T-helper 17 cell (primary cell): ENCODE measurements at regions not wholly inside any gene's neighbourhood (a gene's known extent, or its start where the extent isn't known, plus 50 kb on each side); places are given as distances from the start of the nearest gene placed in this dataset.

Source experiments
- ATAC-seq: fragments of 150-1000 bp; cut with Tn5 transposase; 2 replicates; pipeline ENCODE4 v1.10.0; 2021; ENCODE audit warnings: mild to moderate bottlenecking, moderate library complexity
- DNase-seq, 3 donors: peaks; one replicate each; pipeline versions ENCODE4 v3.0.0 to v3.0.0-alpha.2; 2020 to 2021
- H3K9me3 ChIP-seq: one replicate; pipeline ENCODE4 v1.7.0; 2013; ENCODE audit warnings: low read length, mild to moderate bottlenecking; ENCODE audit not compliant: control insufficient read depth, poor library complexity, severe bottlenecking
- H3K27ac Mint-ChIP-seq: one replicate; pipeline ENCODE4 v1.8.0; 2022; ENCODE audit warnings: mild to moderate bottlenecking, moderate library complexity, mixed read lengths
- H3K27me3 Mint-ChIP-seq: one replicate; pipeline ENCODE4 v1.8.0; 2022; ENCODE audit warnings: mixed read lengths
- H3K36me3 Mint-ChIP-seq: one replicate; pipeline ENCODE4 v1.8.0; 2022; ENCODE audit warnings: low read depth, mixed read lengths
- H3K4me1 Mint-ChIP-seq: one replicate; pipeline ENCODE4 v1.8.0; 2022; ENCODE audit warnings: mild to moderate bottlenecking, mixed read lengths
- H3K4me3 Mint-ChIP-seq: one replicate; pipeline ENCODE4 v1.8.0; 2022; ENCODE audit warnings: mild to moderate bottlenecking, moderate library complexity, mixed read lengths

GRCh38 chr4:83837614-83838308 is 301.9 kb downstream of the GPAT3 start:
- no peaks in the 10 kb centered on the region for H3K9me3 ChIP-seq
- no peak overlapping the region for H3K4me3 Mint-ChIP-seq
- no peaks in the 10 kb centered on the region for H3K27me3 Mint-ChIP-seq
- H3K4me1 Mint-ChIP-seq: no peaks in the 10 kb centered on the region
- no peaks in the 10 kb centered on the region for H3K36me3 Mint-ChIP-seq
- ATAC-seq (no peak), DNase-seq (no peak)
- no peak overlapping the region for H3K27ac Mint-ChIP-seq

- Mint-ChIP-seq H3K27me3 (no peaks in the 10 kb centered on the region), H3K4me1 (no peaks in the 10 kb centered on the region), H3K36me3 (no peaks in the 10 kb centered on the region), H3K4me3 (no peak overlapping the region), H3K27ac (no peak overlapping the region)
- no peak for ATAC-seq
- no peak for DNase-seq
- no peaks in the 10 kb centered on the region for H3K9me3 ChIP-seq
These were observed 298.0 kb downstream of the GPAT3 start for GRCh38 chr4:83833920-83834319.

DNA sequence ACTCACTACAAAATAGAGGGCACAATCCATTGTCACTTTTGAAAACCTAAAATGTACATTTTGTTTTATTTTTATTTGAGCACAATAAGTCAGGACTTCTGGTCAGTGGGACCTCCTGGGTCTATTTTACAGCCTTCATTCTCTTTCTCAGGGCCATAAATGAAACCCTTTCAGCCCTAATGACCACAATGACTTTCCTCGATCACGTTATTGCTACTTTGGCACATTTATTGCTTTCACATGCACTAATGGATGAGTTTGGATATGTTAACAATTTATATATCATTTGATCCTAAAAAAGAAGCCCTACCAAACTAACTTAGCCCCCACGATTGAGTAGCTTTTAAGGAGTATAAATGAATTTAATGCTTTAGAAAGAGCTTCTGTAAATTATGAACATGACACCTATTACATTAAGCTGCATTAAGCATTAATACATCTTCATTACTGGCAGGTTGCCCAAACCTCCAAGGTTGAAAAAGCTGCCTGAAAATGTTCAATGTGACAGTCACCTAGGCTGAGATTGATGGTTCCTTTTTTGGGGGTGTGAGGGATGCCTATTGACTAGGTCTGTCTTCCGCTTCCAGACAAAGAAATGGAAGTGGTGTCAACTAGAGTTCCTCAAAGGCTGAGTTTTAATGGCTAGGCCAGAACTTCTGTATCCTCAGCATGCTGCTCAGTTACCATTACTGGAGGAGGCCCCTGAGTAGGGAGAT is 296.4 kb downstream of the GPAT3 start:
- DNase-seq (no peak), ATAC-seq (no peak)
- Mint-ChIP-seq H3K27ac (no peak overlapping the region), H3K4me3 (no peak overlapping the region), H3K27me3 (no peaks in the 10 kb centered on the region), H3K4me1 (no peaks in the 10 kb centered on the region), H3K36me3 (no peaks in the 10 kb centered on the region)
- H3K9me3 ChIP-seq: no peaks in the 10 kb centered on the region

DNA sequence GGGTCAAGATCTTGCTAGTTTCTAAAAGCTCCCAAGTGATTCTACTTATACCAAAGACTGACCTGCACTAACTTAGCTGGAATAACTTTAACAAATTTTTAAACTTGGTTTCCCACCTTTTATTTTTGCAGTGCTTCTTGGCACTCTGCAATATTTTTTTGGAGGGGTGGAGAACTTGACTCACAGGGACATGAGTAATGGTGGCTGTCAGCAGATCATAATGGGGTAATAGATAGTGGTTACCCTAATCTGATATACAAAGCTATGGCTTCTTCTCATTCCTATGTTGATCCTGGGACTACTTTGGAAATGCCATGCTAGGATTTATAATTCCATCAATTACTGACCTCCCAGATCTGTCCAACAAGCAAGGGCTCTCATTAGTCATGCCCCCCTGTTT is 295.7 kb downstream of the GPAT3 start:
- no peak overlapping the region for H3K4me3 Mint-ChIP-seq
- no peaks in the 10 kb centered on the region for H3K27me3 Mint-ChIP-seq
- no peaks in the 10 kb centered on the region for H3K9me3 ChIP-seq
- ATAC-seq (no peak), DNase-seq (no peak)
- no peak overlapping the region for H3K27ac Mint-ChIP-seq
- no peaks in the 10 kb centered on the region for H3K4me1 Mint-ChIP-seq
- no peaks in the 10 kb centered on the region for H3K36me3 Mint-ChIP-seq

- Mint-ChIP-seq H3K36me3 (no peaks in the 10 kb centered on the region), H3K4me1 (no peaks in the 10 kb centered on the region), H3K4me3 (no peak overlapping the region), H3K27ac (no peak overlapping the region), H3K27me3 (no peaks in the 10 kb centered on the region)
- no peaks in the 10 kb centered on the region for H3K9me3 ChIP-seq
- DNase-seq (no peak), ATAC-seq (no peak)
These were observed 294.4 kb downstream of the GPAT3 start for GRCh38 chr4:83830138-83830888.

DNA sequence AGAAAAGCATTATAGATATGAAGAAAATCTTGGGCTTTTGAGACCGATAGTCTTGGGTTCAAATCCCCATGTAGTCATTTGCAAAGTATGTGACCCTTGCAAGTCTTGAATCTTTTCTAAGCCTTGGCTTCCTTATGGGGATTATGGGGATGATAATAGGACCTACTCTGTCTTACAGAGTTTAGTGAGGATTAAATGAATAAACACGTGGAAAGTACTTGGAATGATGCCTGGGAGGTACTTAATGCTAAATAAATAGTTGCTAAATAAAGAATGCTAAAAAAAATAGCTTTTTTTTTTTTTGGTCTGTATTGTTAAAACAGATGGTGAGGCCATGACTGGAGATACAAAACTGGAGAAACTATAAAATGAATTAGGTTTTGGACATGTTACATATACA is 292.7 kb downstream of the GPAT3 start:
- H3K27ac Mint-ChIP-seq: no peak overlapping the region
- DNase-seq (no peak), ATAC-seq (no peak)
- no peaks in the 10 kb centered on the region for H3K27me3 Mint-ChIP-seq
- no peaks in the 10 kb centered on the region for H3K36me3 Mint-ChIP-seq
- no peaks in the 10 kb centered on the region for H3K9me3 ChIP-seq
- no peaks in the 10 kb centered on the region for H3K4me1 Mint-ChIP-seq
- no peak overlapping the region for H3K4me3 Mint-ChIP-seq

DNA sequence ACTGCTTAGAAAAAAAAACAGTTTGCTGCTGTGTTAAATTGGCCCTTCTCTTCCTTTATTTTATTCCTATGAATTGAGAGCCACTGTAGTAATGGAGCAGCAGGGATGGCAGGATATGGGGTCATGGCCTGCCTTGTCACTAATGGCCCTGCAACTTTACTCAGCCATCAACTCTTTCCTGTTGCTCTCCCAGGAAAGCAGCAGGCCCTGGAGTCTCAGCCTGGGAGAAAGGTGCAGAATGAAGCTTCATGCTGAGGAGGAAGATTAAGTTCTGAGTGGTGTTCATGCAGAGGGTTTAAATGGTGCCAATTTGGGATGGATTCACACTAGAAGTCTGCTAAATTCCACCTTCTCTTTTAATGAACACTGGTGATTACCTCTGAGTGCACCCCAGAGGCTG is 285.6 kb downstream of the GPAT3 start:
- H3K4me3 Mint-ChIP-seq: no peak overlapping the region
- no peaks in the 10 kb centered on the region for H3K4me1 Mint-ChIP-seq
- H3K36me3 Mint-ChIP-seq: no peaks in the 10 kb centered on the region
- H3K27me3 Mint-ChIP-seq: no peaks in the 10 kb centered on the region
- ATAC-seq (no peak), DNase-seq (no peak)
- peaks cover 3% of the 10 kb centered on the region for H3K9me3 ChIP-seq
- H3K27ac Mint-ChIP-seq: no peak overlapping the region

DNA sequence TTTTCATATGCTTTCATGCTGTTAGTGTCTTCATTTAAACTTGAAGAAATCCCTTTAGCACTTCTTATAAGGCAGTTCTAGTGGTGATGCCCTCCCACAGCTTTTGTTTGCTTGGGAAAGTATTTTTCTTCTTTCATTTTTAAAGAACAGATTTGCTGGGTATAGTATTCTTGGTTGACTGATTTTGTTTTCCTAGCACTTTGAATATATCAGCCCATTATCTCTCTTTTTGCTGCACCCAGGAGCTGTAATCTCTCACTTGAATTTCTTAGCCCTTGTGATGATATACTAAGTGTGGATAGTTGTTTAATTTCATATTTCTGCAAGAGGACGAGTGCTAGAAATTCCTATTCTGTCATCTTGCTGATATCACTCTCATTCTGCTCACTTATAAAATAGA is 283.7 kb downstream of the GPAT3 start:
- Mint-ChIP-seq H3K27me3 (no peaks in the 10 kb centered on the region), H3K36me3 (no peaks in the 10 kb centered on the region), H3K4me1 (no peaks in the 10 kb centered on the region), H3K4me3 (no peak overlapping the region), H3K27ac (no peak overlapping the region)
- ATAC-seq (no peak), DNase-seq (no peak)
- H3K9me3 ChIP-seq: peaks cover 3% of the 10 kb centered on the region

DNA sequence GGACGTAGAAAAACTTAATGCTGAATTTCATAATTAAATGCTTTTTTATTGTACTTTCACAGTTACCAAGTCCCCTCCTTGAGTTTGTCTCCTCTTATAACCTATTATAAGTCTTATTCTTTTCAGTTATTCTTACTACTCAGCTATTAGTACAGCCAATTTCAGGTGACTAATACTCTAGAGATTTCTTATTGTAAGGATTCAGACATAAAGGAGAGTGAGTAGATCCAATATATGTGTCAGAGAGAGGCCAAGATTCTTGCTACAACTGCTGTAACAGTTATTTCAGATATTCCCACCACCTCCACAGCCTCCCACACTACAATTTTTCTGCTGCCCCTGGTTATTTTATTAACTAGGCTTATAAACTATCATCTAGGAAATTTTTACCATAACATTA is 274.5 kb downstream of the GPAT3 start:
- Mint-ChIP-seq H3K27me3 (no peaks in the 10 kb centered on the region), H3K36me3 (no peaks in the 10 kb centered on the region), H3K27ac (no peak overlapping the region), H3K4me1 (no peaks in the 10 kb centered on the region), H3K4me3 (no peak overlapping the region)
- H3K9me3 ChIP-seq: no peaks in the 10 kb centered on the region
- DNase-seq (no peak), ATAC-seq (no peak)

DNA sequence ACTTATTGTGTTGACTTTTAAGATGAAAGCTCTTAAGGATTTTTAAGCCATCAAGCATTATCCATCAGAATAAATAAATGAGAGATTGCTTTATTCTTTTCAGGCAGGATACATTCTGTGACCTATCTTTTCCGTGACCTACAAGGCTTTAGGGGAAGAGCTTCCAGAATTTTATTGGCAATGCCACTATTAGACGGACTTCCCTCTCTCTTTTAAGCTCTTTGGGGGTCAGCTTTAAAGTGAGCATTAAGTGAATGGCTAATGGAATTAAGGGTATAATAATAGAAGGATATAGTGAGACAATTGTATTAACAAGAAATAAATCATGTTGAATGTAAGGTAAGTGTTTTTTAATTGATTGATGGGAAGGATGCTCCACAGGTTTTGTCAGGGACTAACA is 273.7 kb downstream of the GPAT3 start:
- H3K9me3 ChIP-seq: no peaks in the 10 kb centered on the region
- no peaks in the 10 kb centered on the region for H3K27me3 Mint-ChIP-seq
- no peak overlapping the region for H3K4me3 Mint-ChIP-seq
- H3K27ac Mint-ChIP-seq: no peak overlapping the region
- no peaks in the 10 kb centered on the region for H3K4me1 Mint-ChIP-seq
- no peaks in the 10 kb centered on the region for H3K36me3 Mint-ChIP-seq
- ATAC-seq (no peak), DNase-seq (no peak)

GRCh38 chr4:83793481-83793880 is 257.6 kb downstream of the GPAT3 start:
- no peak for DNase-seq
- H3K4me1 Mint-ChIP-seq: no peaks in the 10 kb centered on the region
- H3K27me3 Mint-ChIP-seq: peaks cover 10% of the 10 kb centered on the region
- no peak overlapping the region for H3K27ac Mint-ChIP-seq
- no peaks in the 10 kb centered on the region for H3K36me3 Mint-ChIP-seq
- H3K9me3 ChIP-seq: no peaks in the 10 kb centered on the region
- ATAC-seq: no peak
- no peak overlapping the region for H3K4me3 Mint-ChIP-seq

DNA sequence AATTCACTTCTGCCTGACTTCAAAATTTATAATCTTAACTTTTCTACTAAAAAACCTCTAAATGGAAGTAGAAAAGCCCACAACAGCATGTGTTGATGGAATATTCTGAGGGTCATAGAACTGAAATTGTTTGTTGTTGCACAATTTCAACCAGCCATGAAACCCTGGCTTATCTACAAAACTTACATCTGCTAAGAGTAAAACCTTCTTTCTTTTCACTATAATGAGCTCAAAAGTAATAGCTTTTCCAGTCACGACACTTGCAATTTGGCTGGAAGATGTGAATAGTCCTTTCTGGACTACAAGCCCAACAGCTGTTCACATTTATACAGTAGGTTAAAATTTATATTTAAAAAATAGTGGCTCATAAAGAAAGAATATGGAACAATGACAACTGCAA is 250.0 kb downstream of the GPAT3 start:
- no peaks in the 10 kb centered on the region for H3K4me1 Mint-ChIP-seq

GRCh38 chr4:83783215-83783614 is 247.3 kb downstream of the GPAT3 start:
- ATAC-seq (no peak), DNase-seq (no peak)
- no peaks in the 10 kb centered on the region for H3K27me3 Mint-ChIP-seq
- H3K36me3 Mint-ChIP-seq: no peaks in the 10 kb centered on the region
- H3K4me3 Mint-ChIP-seq: no peak overlapping the region
- no peaks in the 10 kb centered on the region for H3K4me1 Mint-ChIP-seq
- H3K9me3 ChIP-seq: no peaks in the 10 kb centered on the region
- H3K27ac Mint-ChIP-seq: no peak overlapping the region

More for the DNA sequence above, 250.0 kb downstream of the GPAT3 start:
- DNase-seq (no peak), ATAC-seq (no peak)
- no peaks in the 10 kb centered on the region for H3K9me3 ChIP-seq
- no peaks in the 10 kb centered on the region for H3K27me3 Mint-ChIP-seq
- no peak overlapping the region for H3K4me3 Mint-ChIP-seq
- no peaks in the 10 kb centered on the region for H3K36me3 Mint-ChIP-seq
- no peak overlapping the region for H3K27ac Mint-ChIP-seq
